ENCODE measurements at regions not wholly inside any gene's neighbourhood (a gene's known extent, or its start where the extent isn't known, plus 50 kb on each side); places are given as distances from the start of the nearest gene placed in this dataset.
A peak's percentile ranks its signal among the peaks of the same experiment; 100 is the strongest.

DNA sequence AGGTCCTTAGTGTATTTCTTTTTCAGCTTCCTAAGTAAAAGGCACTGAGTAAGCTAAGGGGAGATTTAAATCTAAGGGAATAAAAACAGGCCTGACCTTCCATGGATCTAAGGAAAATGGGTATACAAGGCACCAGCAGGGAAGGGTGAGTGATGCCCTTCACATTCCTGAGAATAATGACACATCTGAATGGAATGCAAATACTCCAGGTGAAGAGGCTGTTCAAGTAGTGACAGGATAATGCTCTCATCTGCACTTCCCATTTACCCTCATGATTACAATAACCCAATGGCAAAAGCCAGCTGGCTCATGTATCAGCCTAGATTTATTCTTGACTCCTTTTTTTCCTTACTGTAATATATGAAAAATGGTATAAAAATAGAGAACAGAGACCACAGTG lies 216.2 kb upstream of the ACTBL2 start:
- H3K36me3 ChIP-seq = no peaks in the 10 kb centered on the region
- ATAC-seq = no peak
- no peak overlapping the region for H3K4me3 ChIP-seq
- no peaks in the 10 kb centered on the region for H3K27me3 ChIP-seq
- H3K27ac ChIP-seq = peak overlapping the region in 1 of 4 donors; percentile 15
- no peaks in the 10 kb centered on the region for H3K9me3 ChIP-seq
- peaks cover 8 to 51% (median 12%) of the 10 kb centered on the region in 3 donors for H3K4me1 ChIP-seq
- TF ChIP-seq EP300 (IDR thresholded peaks at IDR 0.05) = no peak
- no peak for TF ChIP-seq POLR2AphosphoS5 (IDR thresholded peaks at IDR 0.05)
- TF ChIP-seq POLR2A (IDR thresholded peaks at IDR 0.05) = no peak
- TF ChIP-seq, protein P1, sequence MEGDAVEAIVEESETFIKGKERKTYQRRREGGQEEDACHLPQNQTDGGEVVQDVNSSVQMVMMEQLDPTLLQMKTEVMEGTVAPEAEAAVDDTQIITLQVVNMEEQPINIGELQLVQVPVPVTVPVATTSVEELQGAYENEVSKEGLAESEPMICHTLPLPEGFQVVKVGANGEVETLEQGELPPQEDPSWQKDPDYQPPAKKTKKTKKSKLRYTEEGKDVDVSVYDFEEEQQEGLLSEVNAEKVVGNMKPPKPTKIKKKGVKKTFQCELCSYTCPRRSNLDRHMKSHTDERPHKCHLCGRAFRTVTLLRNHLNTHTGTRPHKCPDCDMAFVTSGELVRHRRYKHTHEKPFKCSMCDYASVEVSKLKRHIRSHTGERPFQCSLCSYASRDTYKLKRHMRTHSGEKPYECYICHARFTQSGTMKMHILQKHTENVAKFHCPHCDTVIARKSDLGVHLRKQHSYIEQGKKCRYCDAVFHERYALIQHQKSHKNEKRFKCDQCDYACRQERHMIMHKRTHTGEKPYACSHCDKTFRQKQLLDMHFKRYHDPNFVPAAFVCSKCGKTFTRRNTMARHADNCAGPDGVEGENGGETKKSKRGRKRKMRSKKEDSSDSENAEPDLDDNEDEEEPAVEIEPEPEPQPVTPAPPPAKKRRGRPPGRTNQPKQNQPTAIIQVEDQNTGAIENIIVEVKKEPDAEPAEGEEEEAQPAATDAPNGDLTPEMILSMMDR (IDR thresholded peaks at IDR 0.05) = no peak

DNA sequence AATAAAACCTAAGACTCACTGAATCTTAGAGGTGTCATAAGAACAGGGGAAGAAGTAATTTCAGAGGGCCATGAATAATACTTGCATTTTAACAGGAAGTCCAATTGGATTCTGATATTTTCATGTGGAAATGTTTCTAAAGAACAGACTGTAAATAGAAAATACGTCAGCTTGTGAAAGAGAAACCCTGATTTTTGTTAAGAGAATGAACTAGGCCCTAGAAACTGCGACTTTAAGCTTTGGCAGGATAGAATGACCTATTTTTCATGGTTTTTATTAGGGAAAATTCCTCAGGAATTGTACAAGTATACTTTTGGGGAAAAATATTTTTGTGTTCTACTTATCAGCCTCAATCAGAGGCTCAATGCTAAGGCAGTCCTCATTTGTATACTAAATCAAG lies 215.5 kb upstream of the ACTBL2 start:
- TF ChIP-seq, protein P1 (IDR thresholded peaks at IDR 0.05) = no peak
- no peak for TF ChIP-seq POLR2AphosphoS5 (IDR thresholded peaks at IDR 0.05)
- TF ChIP-seq EP300 (IDR thresholded peaks at IDR 0.05) = no peak
- TF ChIP-seq POLR2A (IDR thresholded peaks at IDR 0.05) = no peak
- Histone ChIP-seq H3K36me3 (no peaks in the 10 kb centered on the region), H3K27me3 (no peaks in the 10 kb centered on the region), H3K9me3 (no peaks in the 10 kb centered on the region), H3K4me1 (peaks cover 8 to 58% (median 12%) of the 10 kb centered on the region in 3 donors), H3K27ac (peak overlapping the region; percentile 39 to 73 (median 52)), H3K4me3 (no peak overlapping the region)
- no peak for ATAC-seq
- WGBS, 2 donors (ENCODE audit: low coverage in 1 of 2) = 48 to 54% methylated on average over 2 of the region's 2 CpGs

DNA sequence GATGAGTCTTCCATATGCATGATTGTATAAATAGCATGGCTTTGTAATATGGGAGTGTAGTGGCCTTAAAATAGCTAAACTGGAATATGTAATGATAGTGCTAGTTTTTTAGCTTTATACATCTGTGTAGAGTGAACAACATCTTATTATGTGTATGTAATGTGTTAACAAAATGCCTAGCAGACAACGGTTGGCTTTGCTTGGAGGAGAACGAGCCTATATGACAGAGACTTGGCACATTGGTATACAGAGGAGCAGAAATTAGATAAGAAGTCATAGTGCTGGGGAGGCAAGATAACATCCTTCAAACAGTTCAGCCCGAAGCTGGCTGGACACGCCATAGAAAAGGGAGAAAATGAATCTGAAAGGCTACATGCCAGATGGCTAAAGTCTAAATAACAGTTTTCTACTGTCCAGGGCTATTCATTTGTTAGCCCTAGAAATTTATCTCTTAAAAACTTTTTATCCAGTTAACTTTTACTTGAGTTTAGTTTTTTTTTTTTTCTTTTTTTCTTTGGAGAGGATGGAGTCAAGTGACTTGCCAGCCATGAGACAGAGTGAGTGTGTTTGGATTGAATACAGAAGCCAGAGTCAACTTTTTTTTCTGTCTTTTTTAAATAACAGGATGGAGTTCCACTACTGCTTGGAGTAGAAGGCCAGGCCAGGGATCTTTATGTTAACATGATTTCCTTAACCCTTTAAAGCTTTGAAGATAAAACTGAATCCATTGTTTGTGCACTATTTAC lies 214.4 kb upstream of the ACTBL2 start:
- H3K27ac ChIP-seq = peak overlapping the region; percentile 51 to 73 (median 58)
- no peak for ATAC-seq
- TF ChIP-seq POLR2A (IDR thresholded peaks at IDR 0.05) (no peak), EP300 (IDR thresholded peaks at IDR 0.05) (no peak), POLR2AphosphoS5 (IDR thresholded peaks at IDR 0.05) (peak; percentile 11)
- TF ChIP-seq, protein P1 (IDR thresholded peaks at IDR 0.05) = no peak
- no peaks in the 10 kb centered on the region for H3K36me3 ChIP-seq
- H3K4me3 ChIP-seq = no peak overlapping the region
- H3K27me3 ChIP-seq = no peaks in the 10 kb centered on the region
- peaks cover 13 to 66% (median 14%) of the 10 kb centered on the region in 3 donors for H3K4me1 ChIP-seq
- H3K9me3 ChIP-seq = no peaks in the 10 kb centered on the region
- 6 to 16% methylated on average over 4 of the region's 4 CpGs for WGBS, 2 donors (ENCODE audit: low coverage in 1 of 2)

DNA sequence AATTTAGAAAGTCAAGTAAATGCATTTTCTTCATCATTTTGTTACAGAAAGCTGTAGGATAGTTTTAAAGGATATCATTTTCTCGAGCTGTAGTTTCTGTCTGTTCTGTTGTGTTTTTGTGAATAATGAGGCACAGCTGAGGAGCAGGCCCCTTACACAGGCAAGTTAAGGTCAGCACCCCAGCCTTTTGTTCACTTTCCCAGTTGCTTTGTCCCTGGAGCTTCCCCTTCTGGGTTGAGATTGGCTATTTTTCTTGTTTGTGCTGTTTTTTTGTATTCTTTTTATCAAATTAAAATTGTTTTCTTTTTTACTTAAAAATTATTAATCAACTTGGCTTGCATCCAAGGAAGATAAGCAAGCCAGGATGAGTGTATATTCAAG lies 213.8 kb upstream of the ACTBL2 start:
- peak overlapping the region in 3 of 4 donors; percentile 26 to 73 (median 51) for H3K27ac ChIP-seq
- no peak for ATAC-seq
- no peaks in the 10 kb centered on the region for H3K9me3 ChIP-seq
- H3K4me3 ChIP-seq = no peak overlapping the region
- 24 to 25% methylated on average over 1 of the region's 1 CpG for WGBS, 2 donors (ENCODE audit: low coverage in 1 of 2)
- H3K4me1 ChIP-seq = peaks cover 13 to 66% (median 14%) of the 10 kb centered on the region in 3 donors
- TF ChIP-seq, protein P1 (IDR thresholded peaks at IDR 0.05) = no peak
- TF ChIP-seq EP300 (IDR thresholded peaks at IDR 0.05) (no peak), POLR2A (IDR thresholded peaks at IDR 0.05) (no peak), POLR2AphosphoS5 (IDR thresholded peaks at IDR 0.05) (no peak)
- H3K27me3 ChIP-seq = no peaks in the 10 kb centered on the region
- no peaks in the 10 kb centered on the region for H3K36me3 ChIP-seq
